ENCODE measurements at regions not wholly inside any gene's neighbourhood (a gene's known extent, or its start where the extent isn't known, plus 50 kb on each side); places are given as distances from the start of the nearest gene placed in this dataset.
A peak's percentile ranks its signal among the peaks of the same experiment; 100 is the strongest.

GRCh38 chr2:120401275-120402066 lies 55.5 kb downstream of the INHBB start:
- no peaks in the 10 kb centered on the region for H3K9me3 ChIP-seq
- ChIA-PET CTCF (no interaction called here), POLR2A (no interaction called here)
- H3K27me3 ChIP-seq (replicated peaks in 1 of 2; ENCODE audit: control insufficient read depth in 2 of 2, extremely low read depth in 1 of 2, insufficient read depth in 2 of 2, low read length in 1 of 2): peaks cover 0 to 51% of the 10 kb centered on the region in 2 experiments
- H3K9me3 Mint-ChIP-seq: no peaks in the 10 kb centered on the region
- H3K4me1 ChIP-seq (ENCODE audit: control insufficient read depth in 1 of 2, extremely low read depth in 1 of 2, insufficient read depth in 2 of 2, low read length in 2 of 2): no peaks in the 10 kb centered on the region
- H3K27ac Mint-ChIP-seq: no peak overlapping the region
- no peaks in the 10 kb centered on the region for H3K4me1 Mint-ChIP-seq
- 49% methylated on average over 8 of the region's 8 CpGs for WGBS (ENCODE audit: insufficient coverage)
- H3K4me3 ChIP-seq (ENCODE audit: control insufficient read depth in 1 of 2, extremely low read depth in 1 of 2, low read length in 1 of 2): no peak overlapping the region
- no peaks in the 10 kb centered on the region for H3K36me3 Mint-ChIP-seq
- H3K27me3 Mint-ChIP-seq: peaks cover 9 to 14% of the 10 kb centered on the region in 2 donors
- no peaks in the 10 kb centered on the region for H3K36me3 ChIP-seq (ENCODE audit: control insufficient read depth in 2 of 2, extremely low read depth in 1 of 2, insufficient read depth in 1 of 2, low read length in 1 of 2)
- no peak overlapping the region for H3K4me3 Mint-ChIP-seq
- H3K27ac ChIP-seq (ENCODE audit: low read length): no peak overlapping the region
- DNase-seq: peak in 1 of 35 experiments; percentile 9
- no peak for ATAC-seq (replicated peaks in 1 of 4)

DNA sequence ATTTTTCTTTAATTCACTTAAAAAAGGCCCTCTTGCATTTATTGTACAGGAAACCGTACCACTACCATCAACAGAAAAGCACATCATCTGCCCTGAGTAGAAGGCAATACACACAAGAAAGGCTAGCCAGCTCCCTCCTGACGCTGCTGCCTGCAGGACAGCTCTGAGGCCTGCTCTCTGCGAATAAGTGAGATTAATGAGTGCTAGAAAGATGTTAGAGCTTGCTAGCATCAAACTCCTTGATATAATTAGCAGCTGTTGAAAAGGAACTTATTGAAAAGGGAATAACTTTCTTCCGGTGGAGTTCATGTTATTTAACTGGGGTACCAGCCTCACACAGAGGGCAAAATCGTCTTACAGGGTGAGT lies 56.1 kb downstream of the INHBB start:
- no peaks in the 10 kb centered on the region for H3K4me1 Mint-ChIP-seq
- H3K9me3 Mint-ChIP-seq: no peaks in the 10 kb centered on the region
- no peaks in the 10 kb centered on the region for H3K36me3 Mint-ChIP-seq
- no peaks in the 10 kb centered on the region for H3K36me3 ChIP-seq (ENCODE audit: control insufficient read depth in 2 of 2, extremely low read depth in 1 of 2, insufficient read depth in 1 of 2, low read length in 1 of 2)
- no peaks in the 10 kb centered on the region for H3K9me3 ChIP-seq
- no peak overlapping the region for H3K4me3 ChIP-seq (ENCODE audit: control insufficient read depth in 1 of 2, extremely low read depth in 1 of 2, low read length in 1 of 2)
- ChIA-PET CTCF (no interaction called here), POLR2A (no interaction called here)
- ATAC-seq (replicated peaks in 1 of 4) (no peak), DNase-seq (no peak)
- H3K27ac ChIP-seq (ENCODE audit: low read length): no peak overlapping the region
- H3K27me3 Mint-ChIP-seq: peaks cover 9 to 15% of the 10 kb centered on the region in 2 donors
- no peak overlapping the region for H3K27ac Mint-ChIP-seq
- peaks cover 0 to 50% of the 10 kb centered on the region in 2 experiments for H3K27me3 ChIP-seq (replicated peaks in 1 of 2; ENCODE audit: control insufficient read depth in 2 of 2, extremely low read depth in 1 of 2, insufficient read depth in 2 of 2, low read length in 1 of 2)
- H3K4me1 ChIP-seq (ENCODE audit: control insufficient read depth in 1 of 2, extremely low read depth in 1 of 2, insufficient read depth in 2 of 2, low read length in 2 of 2): no peaks in the 10 kb centered on the region
- no peak overlapping the region for H3K4me3 Mint-ChIP-seq
- WGBS (ENCODE audit: insufficient coverage): 59% methylated on average over 2 of the region's 5 CpGs

DNA sequence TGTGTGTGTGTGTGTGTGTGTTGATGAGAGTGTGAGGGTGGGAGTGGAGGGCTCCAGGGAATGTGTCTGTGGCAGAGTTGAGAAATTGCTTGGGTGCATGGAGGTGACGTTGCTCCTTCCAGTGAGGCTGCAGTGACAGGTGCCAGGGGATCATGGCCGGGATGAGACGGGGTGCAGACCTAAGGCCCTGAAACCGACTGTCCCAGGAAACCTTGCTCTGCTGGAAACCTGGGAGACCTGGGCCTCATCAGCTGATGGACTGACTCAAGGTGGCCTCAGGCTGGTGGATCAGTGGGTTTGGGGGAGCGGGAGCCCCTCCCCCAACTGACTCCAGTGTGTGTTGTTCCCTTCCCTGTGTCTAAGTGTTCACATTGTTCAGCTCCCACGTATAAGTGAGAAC lies 56.6 kb downstream of the INHBB start:
- ChIA-PET POLR2A (no interaction called here), CTCF (no interaction called here)
- Histone ChIP-seq H3K9me3 (no peaks in the 10 kb centered on the region), H3K4me3 (ENCODE audit: control insufficient read depth in 1 of 2, extremely low read depth in 1 of 2, low read length in 1 of 2) (no peak overlapping the region), H3K36me3 (ENCODE audit: control insufficient read depth in 2 of 2, extremely low read depth in 1 of 2, insufficient read depth in 1 of 2, low read length in 1 of 2) (no peaks in the 10 kb centered on the region), H3K4me1 (ENCODE audit: control insufficient read depth in 1 of 2, extremely low read depth in 1 of 2, insufficient read depth in 2 of 2, low read length in 2 of 2) (no peaks in the 10 kb centered on the region), H3K27me3 (replicated peaks in 1 of 2; ENCODE audit: control insufficient read depth in 2 of 2, extremely low read depth in 1 of 2, insufficient read depth in 2 of 2, low read length in 1 of 2) (peaks cover 0 to 46% of the 10 kb centered on the region in 2 experiments), H3K27ac (ENCODE audit: low read length) (no peak overlapping the region)
- DNase-seq (peak in 1 of 35 experiments; percentile 2), ATAC-seq (replicated peaks in 1 of 4) (no peak)
- no peak overlapping the region for H3K4me3 Mint-ChIP-seq
- no peaks in the 10 kb centered on the region for H3K36me3 Mint-ChIP-seq
- H3K9me3 Mint-ChIP-seq: peaks cover 1 to 2% (median 2%) of the 10 kb centered on the region in 3 donors
- H3K27me3 Mint-ChIP-seq: peaks cover 9 to 15% of the 10 kb centered on the region in 2 donors
- no peak overlapping the region for H3K27ac Mint-ChIP-seq
- H3K4me1 Mint-ChIP-seq: no peaks in the 10 kb centered on the region
- WGBS (ENCODE audit: insufficient coverage): 85% methylated on average over 5 of the region's 6 CpGs

- DNase-seq: peak in 1 of 35 experiments; percentile 5
- H3K9me3 Mint-ChIP-seq: peaks cover 2 to 5% (median 5%) of the 10 kb centered on the region in 3 donors
- H3K4me1 Mint-ChIP-seq: no peaks in the 10 kb centered on the region
- no peak overlapping the region for H3K4me3 Mint-ChIP-seq
- H3K27ac ChIP-seq (ENCODE audit: low read length): no peak overlapping the region
- no peaks in the 10 kb centered on the region for H3K9me3 ChIP-seq
- no peak for ATAC-seq (replicated peaks in 1 of 4)
- H3K4me1 ChIP-seq (ENCODE audit: control insufficient read depth in 1 of 2, extremely low read depth in 1 of 2, insufficient read depth in 2 of 2, low read length in 2 of 2): no peaks in the 10 kb centered on the region
- H3K27ac Mint-ChIP-seq: no peak overlapping the region
- peaks cover 5 to 12% of the 10 kb centered on the region in 2 donors for H3K27me3 Mint-ChIP-seq
- POLR2A ChIA-PET: no interaction called here
- no peak overlapping the region for H3K4me3 ChIP-seq (ENCODE audit: control insufficient read depth in 1 of 2, extremely low read depth in 1 of 2, low read length in 1 of 2)
- no peaks in the 10 kb centered on the region for H3K36me3 ChIP-seq (ENCODE audit: control insufficient read depth in 2 of 2, extremely low read depth in 1 of 2, insufficient read depth in 1 of 2, low read length in 1 of 2)
- H3K36me3 Mint-ChIP-seq: no peaks in the 10 kb centered on the region
- CTCF ChIA-PET: no interaction called here
- WGBS (ENCODE audit: insufficient coverage): 86% methylated on average over 5 of the region's 5 CpGs
- peaks cover 0 to 44% of the 10 kb centered on the region in 2 experiments for H3K27me3 ChIP-seq (replicated peaks in 1 of 2; ENCODE audit: control insufficient read depth in 2 of 2, extremely low read depth in 1 of 2, insufficient read depth in 2 of 2, low read length in 1 of 2)
Observed at GRCh38 chr2:120403261-120403660, 57.3 kb downstream of the INHBB start.

- ChIA-PET POLR2A (no interaction called here), CTCF (no interaction called here)
- Histone ChIP-seq H3K27me3 (replicated peaks in 1 of 2; ENCODE audit: control insufficient read depth in 2 of 2, extremely low read depth in 1 of 2, insufficient read depth in 2 of 2, low read length in 1 of 2) (peaks cover 0 to 43% of the 10 kb centered on the region in 2 experiments), H3K27ac (ENCODE audit: low read length) (no peak overlapping the region), H3K9me3 (no peaks in the 10 kb centered on the region), H3K36me3 (ENCODE audit: control insufficient read depth in 2 of 2, extremely low read depth in 1 of 2, insufficient read depth in 1 of 2, low read length in 1 of 2) (no peaks in the 10 kb centered on the region), H3K4me1 (ENCODE audit: control insufficient read depth in 1 of 2, extremely low read depth in 1 of 2, insufficient read depth in 2 of 2, low read length in 2 of 2) (no peaks in the 10 kb centered on the region), H3K4me3 (ENCODE audit: control insufficient read depth in 1 of 2, extremely low read depth in 1 of 2, low read length in 1 of 2) (no peak overlapping the region)
- DNase-seq (no peak), ATAC-seq (replicated peaks in 1 of 4) (no peak)
- Mint-ChIP-seq H3K4me3 (no peak overlapping the region), H3K36me3 (no peaks in the 10 kb centered on the region), H3K9me3 (peaks cover 5 to 9% (median 5%) of the 10 kb centered on the region in 3 donors), H3K4me1 (no peaks in the 10 kb centered on the region), H3K27ac (no peak overlapping the region), H3K27me3 (peaks cover 5 to 8% of the 10 kb centered on the region in 2 donors)
- 89% methylated on average over 4 of the region's 5 CpGs for WGBS (ENCODE audit: insufficient coverage)
Observed at GRCh38 chr2:120403676-120404075, 57.7 kb downstream of the INHBB start.

GRCh38 chr2:120404274-120404673 lies 58.3 kb downstream of the INHBB start:
- H3K4me1 ChIP-seq (ENCODE audit: control insufficient read depth in 1 of 2, extremely low read depth in 1 of 2, insufficient read depth in 2 of 2, low read length in 2 of 2): no peaks in the 10 kb centered on the region
- Mint-ChIP-seq H3K27me3 (peaks cover 5 to 7% of the 10 kb centered on the region in 2 donors), H3K9me3 (peaks cover 5 to 12% (median 10%) of the 10 kb centered on the region in 3 donors), H3K4me1 (no peaks in the 10 kb centered on the region), H3K4me3 (no peak overlapping the region), H3K27ac (no peak overlapping the region), H3K36me3 (no peaks in the 10 kb centered on the region)
- ATAC-seq (replicated peaks in 1 of 4) (no peak), DNase-seq (peak in 1 of 35 experiments; percentile 3)
- WGBS (ENCODE audit: insufficient coverage): 82% methylated on average over 3 of the region's 3 CpGs
- H3K4me3 ChIP-seq (ENCODE audit: control insufficient read depth in 1 of 2, extremely low read depth in 1 of 2, low read length in 1 of 2): no peak overlapping the region
- CTCF ChIA-PET: no interaction called here
- no peak overlapping the region for H3K27ac ChIP-seq (ENCODE audit: low read length)
- peaks cover 0 to 38% of the 10 kb centered on the region in 2 experiments for H3K27me3 ChIP-seq (replicated peaks in 1 of 2; ENCODE audit: control insufficient read depth in 2 of 2, extremely low read depth in 1 of 2, insufficient read depth in 2 of 2, low read length in 1 of 2)
- H3K36me3 ChIP-seq (ENCODE audit: control insufficient read depth in 2 of 2, extremely low read depth in 1 of 2, insufficient read depth in 1 of 2, low read length in 1 of 2): no peaks in the 10 kb centered on the region
- POLR2A ChIA-PET: no interaction called here
- H3K9me3 ChIP-seq: no peaks in the 10 kb centered on the region

Data from T-cell (primary cell).